HPDE6-E6E7 (cell line): ENCODE measurements at regions not wholly inside any gene's neighbourhood (a gene's known extent, or its start where the extent isn't known, plus 50 kb on each side); places are given as distances from the start of the nearest gene placed in this dataset.
"Not testable (repeated sequence)": the region's sequence is repeated elsewhere in the genome, so short reads cannot be mapped to it uniquely, and the experiment has no call there.

Experiments
- DNase-seq: peaks from one replicate; pipeline ENCODE4 v3.0.0; 2011; ENCODE audit warnings: missing footprints; ENCODE audit errors: extremely low spot score

DNA sequence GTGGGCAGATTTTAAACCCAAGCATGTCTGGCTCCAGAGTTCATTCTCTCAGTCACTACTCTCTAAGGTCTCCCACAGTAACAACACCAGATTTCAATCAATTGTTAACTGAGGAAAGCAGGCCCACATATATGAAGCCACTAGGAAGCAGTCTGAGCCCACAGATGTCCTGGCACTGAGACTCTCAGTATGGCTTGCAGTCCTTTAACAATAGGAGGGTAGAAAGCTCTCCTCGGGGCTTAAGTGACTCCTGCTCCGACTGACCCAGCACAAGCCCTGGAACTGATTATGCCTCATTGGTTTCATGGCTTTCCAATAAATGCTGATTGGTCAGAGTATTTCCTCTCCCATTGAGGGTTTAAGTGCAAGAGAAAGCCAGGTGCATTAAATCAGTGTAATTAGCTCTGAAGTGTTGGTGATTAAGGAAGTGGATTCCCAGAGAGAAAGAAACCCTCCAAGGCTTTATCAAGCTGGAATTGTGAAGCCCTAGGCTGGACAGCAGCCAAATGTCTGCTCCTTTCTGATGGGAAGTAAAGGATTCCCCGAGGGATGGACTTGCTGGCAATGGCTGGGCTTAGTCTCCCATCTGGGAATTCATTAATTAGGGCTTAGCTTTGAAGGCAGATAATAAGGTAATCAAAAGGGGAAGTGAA lies 76.6 kb upstream of the PROKR2 start:
- no peak for DNase-seq

DNA sequence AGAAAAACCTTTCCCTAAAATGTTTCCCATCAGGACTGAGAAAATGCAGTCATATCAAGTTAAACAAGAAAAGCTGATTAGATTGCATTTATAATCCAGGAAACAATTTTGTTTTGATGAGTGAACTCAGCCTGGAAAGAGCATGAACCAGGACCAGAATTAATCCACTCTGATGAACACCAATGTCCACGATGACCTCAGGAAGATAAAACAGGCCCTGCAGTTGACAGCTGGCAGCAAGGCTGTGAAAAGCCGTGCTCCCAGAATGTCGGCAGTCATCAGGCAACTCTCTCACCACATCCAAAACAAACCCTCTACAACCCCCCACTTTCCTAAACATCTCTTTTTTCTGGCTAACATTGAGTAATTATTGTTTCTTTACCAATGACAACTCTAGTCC lies 74.0 kb upstream of the PROKR2 start:
- DNase-seq = no peak

DNA sequence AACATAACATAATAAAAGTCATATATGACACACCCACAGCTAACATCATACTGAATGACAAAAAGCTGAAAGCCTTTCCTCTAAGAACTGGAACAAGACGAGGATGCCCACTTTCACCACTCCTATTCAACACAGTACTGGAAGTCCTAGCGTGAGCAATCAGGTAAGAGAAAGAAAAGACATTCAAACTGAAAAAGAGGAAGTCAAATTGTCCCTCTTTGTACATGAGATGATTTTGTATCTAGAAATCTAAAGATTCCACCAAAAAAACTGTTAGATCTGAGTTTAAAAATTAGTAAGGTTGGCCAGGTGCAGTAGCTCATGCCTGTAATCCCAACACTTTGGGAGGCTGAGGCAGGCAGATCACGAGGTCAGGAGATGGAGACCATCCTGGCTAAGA lies 70.1 kb upstream of the PROKR2 start:
- not testable (repeated sequence) for DNase-seq

DNA sequence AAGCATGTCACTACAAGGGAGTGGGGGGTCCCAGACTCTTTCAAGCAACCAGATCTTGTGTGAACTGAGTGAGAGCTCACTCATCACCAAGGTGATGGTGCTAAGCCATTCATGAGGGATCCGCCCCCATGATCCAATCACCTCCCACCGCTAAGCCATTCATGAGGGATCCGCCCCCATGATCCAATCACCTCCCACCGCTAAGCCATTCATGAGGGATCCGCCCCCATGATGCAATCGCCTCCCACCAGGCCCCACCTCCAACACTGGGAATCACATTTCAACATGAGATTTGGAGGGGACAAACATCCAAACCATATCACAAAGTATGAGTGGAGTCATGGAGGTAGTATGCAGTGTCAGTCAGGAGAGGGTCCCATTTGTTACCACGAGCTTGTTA lies 64.8 kb upstream of the PROKR2 start:
- DNase-seq = not testable (repeated sequence)

DNA sequence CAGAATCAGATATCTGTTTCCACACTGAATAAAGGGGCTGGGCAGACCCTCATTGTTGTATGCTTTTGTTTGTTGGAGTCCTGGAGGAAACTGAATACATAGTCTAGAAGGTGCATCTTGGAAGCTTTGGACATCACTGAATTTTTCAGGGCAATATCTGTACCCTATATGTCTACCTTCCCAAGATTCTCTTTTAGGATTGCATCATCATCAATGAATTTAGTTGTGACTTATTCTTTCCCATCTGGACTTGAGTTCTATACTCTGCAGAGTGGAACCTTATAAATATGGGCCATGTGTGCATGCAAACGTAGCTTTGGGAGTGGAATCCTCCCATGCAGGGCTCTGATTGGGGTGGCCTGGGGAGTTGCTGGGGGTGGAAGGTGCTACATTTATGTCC lies 60.7 kb upstream of the PROKR2 start:
- no peak for DNase-seq

DNA sequence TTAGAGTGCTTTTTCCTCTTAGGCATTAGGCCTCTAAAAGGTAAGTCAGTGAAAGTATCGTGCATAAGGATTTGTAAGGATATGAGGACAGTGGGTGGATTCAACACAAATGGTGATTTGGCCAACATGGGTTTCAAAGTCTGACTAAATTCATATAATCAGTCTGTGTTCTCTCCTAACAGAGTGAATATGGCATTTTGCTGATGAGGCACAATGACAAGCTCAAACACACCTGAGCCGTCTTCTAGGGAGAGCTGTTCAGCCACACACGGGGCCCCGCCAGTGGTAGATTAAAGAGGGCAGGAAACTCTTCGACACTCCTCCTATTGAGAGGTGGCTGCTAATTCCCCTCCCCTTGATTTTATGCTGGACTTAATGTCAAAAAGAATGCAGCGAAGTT lies 59.5 kb upstream of the PROKR2 start:
- no peak for DNase-seq

DNA sequence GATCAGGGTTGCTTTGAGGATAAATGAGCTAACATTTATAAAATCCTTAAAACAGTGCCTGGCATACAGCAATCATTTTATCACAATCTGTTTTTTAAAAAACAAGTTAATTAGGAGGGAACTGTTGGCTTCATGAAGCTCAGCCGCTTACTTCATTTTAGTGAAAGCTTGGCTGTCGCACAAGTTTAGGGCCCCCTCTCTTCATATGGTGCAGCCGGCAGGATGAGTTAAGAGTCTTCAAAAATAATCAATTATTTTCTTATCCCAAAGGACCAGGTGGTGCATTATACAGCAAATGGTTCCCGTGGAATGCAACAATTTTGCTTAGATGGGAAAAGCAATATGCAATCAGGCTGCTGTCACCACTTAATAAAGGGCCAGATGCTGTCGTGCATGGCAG lies 57.4 kb upstream of the PROKR2 start:
- no peak for DNase-seq

DNA sequence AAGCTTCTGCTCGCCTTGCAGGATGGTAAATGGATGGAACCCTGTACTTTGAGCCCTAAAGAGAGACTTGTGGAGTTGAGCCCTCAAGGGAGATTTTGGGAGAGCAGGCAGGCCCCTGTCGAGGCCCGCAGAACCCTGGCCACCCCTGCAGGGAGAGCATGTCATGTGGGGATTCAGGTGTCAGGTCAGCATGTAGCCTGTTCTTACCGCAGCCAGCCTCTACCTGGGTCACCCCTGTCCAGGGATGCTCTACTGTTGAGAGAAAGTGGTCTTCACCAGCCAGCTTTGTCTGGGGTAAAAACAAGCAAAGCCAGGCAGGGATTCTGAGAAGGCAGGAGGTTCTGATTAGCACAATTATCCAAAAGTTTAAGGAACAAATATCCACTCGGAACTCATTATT lies 55.6 kb upstream of the PROKR2 start:
- DNase-seq = no peak

DNA sequence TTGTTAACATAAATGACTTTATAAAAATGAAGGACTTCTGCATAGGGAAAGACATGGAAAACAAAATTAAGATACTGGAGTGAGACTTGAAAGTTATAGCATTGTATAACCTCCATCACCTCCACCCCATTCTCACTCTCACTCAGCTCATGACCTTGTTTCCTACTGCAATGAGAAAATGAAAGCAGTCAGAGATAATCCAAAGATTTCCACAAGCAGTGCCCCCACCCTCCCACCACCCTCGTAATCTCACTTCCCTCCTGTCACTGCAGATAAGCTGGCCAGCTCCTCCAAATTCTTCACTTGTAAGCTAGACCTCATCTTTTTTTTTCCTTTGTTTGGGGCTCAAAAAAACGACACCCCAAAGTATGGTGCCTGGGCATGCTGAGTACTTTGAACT lies 52.9 kb upstream of the PROKR2 start:
- no peak for DNase-seq
